Fibroblast of the aortic adventitia (primary cell): ENCODE measurements at regions not wholly inside any gene's neighbourhood (a gene's known extent, or its start where the extent isn't known, plus 50 kb on each side); places are given as distances from the start of the nearest gene placed in this dataset.

ENCODE experiments used
- DNase-seq: peaks from one replicate; pipeline ENCODE4 v3.0.0-alpha.2; 2010; ENCODE audit warnings: low read depth
- H3K4me3 ChIP-seq: 2 replicates; pipeline ENCODE4 v1.5.1; 2011; ENCODE audit warnings: low read depth, mild to moderate bottlenecking, control low read depth, low read length, moderate library complexity
- TF ChIP-seq, protein P1 (sequence below): IDR thresholded peaks from 2 replicates; pipeline ENCODE4 v1.5.1; 2011; ENCODE audit warnings: mild to moderate bottlenecking, low read length, control low read depth, inconsistent platforms; ENCODE audit not compliant: insufficient read depth

DNA sequence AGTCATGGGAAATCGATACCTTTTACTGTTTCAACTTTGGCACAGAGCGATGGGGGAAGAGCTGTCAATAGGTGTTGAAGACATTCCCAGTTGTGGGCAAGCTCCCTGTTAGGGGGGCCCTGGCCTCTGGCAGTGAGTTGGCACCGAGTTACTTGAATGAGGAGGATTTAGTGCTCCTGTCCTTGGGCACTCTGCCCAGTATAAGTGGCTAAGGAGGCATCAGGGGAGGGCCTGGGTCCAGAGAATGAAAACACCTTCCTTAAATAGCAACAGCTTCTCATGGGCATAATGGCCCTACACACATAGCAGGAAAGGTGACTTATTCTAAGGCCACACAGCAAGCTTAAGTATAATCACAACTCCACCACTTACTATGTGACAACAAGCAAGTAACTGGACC is 664.4 kb downstream of the PTPRU start:
- TF ChIP-seq, protein P1, sequence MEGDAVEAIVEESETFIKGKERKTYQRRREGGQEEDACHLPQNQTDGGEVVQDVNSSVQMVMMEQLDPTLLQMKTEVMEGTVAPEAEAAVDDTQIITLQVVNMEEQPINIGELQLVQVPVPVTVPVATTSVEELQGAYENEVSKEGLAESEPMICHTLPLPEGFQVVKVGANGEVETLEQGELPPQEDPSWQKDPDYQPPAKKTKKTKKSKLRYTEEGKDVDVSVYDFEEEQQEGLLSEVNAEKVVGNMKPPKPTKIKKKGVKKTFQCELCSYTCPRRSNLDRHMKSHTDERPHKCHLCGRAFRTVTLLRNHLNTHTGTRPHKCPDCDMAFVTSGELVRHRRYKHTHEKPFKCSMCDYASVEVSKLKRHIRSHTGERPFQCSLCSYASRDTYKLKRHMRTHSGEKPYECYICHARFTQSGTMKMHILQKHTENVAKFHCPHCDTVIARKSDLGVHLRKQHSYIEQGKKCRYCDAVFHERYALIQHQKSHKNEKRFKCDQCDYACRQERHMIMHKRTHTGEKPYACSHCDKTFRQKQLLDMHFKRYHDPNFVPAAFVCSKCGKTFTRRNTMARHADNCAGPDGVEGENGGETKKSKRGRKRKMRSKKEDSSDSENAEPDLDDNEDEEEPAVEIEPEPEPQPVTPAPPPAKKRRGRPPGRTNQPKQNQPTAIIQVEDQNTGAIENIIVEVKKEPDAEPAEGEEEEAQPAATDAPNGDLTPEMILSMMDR: no peak
- H3K4me3 ChIP-seq: no peak overlapping the region
- no peak for DNase-seq

- no peak overlapping the region for H3K4me3 ChIP-seq
- no peak for DNase-seq
- TF ChIP-seq, protein P1: no peak
These were observed 663.9 kb downstream of the PTPRU start for GRCh38 chr1:29900104-29900679.

GRCh38 chr1:29896791-29897714 is 660.7 kb downstream of the PTPRU start:
- TF ChIP-seq, protein P1: no peak
- no peak overlapping the region for H3K4me3 ChIP-seq
- DNase-seq: no peak

- no peak overlapping the region for H3K4me3 ChIP-seq
- no peak for DNase-seq
- TF ChIP-seq, protein P1: no peak
These were observed 660.0 kb downstream of the PTPRU start for GRCh38 chr1:29896300-29896699.

DNA sequence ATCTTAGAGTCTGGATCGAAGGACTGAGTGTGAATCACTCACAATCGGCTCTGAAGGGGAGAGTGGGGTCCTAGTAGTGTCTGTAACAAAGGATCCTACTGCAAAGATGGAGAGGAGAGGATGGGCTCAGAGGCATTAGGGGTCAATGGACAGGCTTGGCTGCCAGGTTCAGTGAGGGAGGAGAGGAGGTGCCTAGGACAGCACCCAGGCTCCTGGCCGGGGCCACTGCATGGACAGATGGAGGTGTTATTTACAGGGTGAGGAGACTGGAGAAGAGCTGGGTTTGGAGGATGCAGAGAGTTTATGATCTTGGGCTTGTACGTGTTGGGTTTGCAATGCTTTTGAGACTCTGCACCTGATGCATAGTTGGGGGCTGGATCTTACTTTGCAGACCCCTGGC is 658.9 kb downstream of the PTPRU start:
- H3K4me3 ChIP-seq: no peak overlapping the region
- TF ChIP-seq, protein P1: no peak
- no peak for DNase-seq

DNA sequence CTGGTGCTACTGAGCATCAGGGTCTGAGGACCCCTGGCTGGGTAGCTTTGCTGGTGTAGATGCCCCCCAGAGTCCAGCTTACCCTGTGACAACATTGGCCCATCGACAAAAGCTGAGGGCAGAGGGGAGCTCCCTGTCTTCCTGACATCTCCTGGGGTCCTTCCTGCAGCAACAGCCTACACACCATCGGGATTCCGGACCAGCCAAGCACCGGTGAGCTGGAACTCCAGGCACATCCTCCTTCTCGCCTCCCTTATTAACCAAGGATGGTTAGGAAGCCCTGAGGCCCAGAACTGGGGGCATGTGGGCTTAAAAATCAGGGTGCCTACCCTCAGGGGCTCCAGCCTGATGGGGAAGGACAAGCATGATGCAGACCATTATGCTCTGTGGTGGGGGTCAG is 658.0 kb downstream of the PTPRU start:
- no peak overlapping the region for H3K4me3 ChIP-seq
- TF ChIP-seq, protein P1: no peak
- DNase-seq: no peak
